ENCODE measurements at regions not wholly inside any gene's neighbourhood (a gene's known extent, or its start where the extent isn't known, plus 50 kb on each side); places are given as distances from the start of the nearest gene placed in this dataset.

DNA sequence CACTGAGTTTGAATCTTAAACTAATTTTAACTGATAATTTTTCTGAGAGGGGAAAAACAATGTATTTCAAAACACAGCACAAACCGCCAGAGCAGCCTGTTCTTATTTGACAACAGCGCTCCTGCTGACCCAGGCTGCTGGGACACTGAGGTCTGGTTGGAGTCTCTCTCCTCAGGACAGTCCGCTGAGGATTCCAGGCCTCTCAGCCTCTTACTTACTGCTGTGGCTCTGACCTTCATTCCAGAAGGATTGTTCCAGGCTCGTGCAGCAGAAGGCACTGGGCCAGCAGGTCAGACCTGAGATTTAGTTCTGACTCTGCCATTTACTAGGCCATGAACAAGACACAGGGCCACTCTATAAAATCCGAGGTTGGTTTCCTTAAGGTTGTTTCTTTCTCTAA, 393.6 kb downstream of the TDRD3 start:
- H2BK5ac ChIP-seq (ENCODE audit: low read depth, low read length), result no peak overlapping the region
- H3K4ac ChIP-seq (replicated peaks; ENCODE audit: insufficient read length, low read depth, low read length), result no peak overlapping the region
- H2BK20ac ChIP-seq (ENCODE audit: low read length), result no peak overlapping the region
- FAIRE-seq (no peak), DNase-seq (ENCODE audit: low read depth in 1 of 2, low spot score in 2 of 2) (no peak)
- peaks cover 0 to 3% (median 0%) of the 10 kb centered on the region in 4 experiments; a peak in 1 of 7 replicates for H3K4me1 ChIP-seq (replicated peaks in 1 of 4; ENCODE audit: control insufficient read depth in 3 of 4, insufficient read depth in 4 of 4, low read length in 3 of 4)
- H2BK15ac ChIP-seq (ENCODE audit: low read length), result no peak overlapping the region
- H2BK12ac ChIP-seq (ENCODE audit: low read depth, low read length), result no peak overlapping the region
- ChIA-PET CTCF (ENCODE audit: partially characterized antibody) (interaction anchor here (0.9 to 1.0 kb wide), 2 partner anchors 16 to 36 kb away, joined by 3 to 4 read pairs; no protein-coding TSS in a partner anchor), POLR2A (ENCODE audit: partially characterized antibody) (no interaction called here)
- H3K56ac ChIP-seq (replicated peaks; ENCODE audit: insufficient read length, low read depth, low read length), result no peak overlapping the region
- WGBS, 2 experiments (ENCODE audit: extremely low coverage in 1 of 2, insufficient coverage in 1 of 2, insufficient read length in 1 of 2, insufficient replicate concordance in 2 of 2, low coverage in 1 of 2, low lambda C conversion rate in 2 of 2, missing lambda C conversion rate in 1 of 2), result 89% methylated on average over 5 of the region's 5 CpGs; no CpG with 5 or more reads in 1 of the 2 experiments
- H3K36me3 ChIP-seq (ENCODE audit: control insufficient read depth in 2 of 4, insufficient read depth in 4 of 4, low read length in 3 of 4), result no peaks in the 10 kb centered on the region
- no peak overlapping the region for H2BK120ac ChIP-seq (replicated peaks; ENCODE audit: low read depth, low read length)
- H4K8ac ChIP-seq (ENCODE audit: extremely low read depth, insufficient read depth, low read length), result no peak overlapping the region
- no peak overlapping the region for H3K4me2 ChIP-seq (ENCODE audit: insufficient read depth in 1 of 2, low read depth in 2 of 2, low read length in 2 of 2)
- H3K23ac ChIP-seq (ENCODE audit: insufficient read length), result no peak overlapping the region
- H3K27me3 ChIP-seq (replicated peaks in 1 of 4; ENCODE audit: control insufficient read depth in 3 of 4, extremely low read depth in 1 of 4, insufficient read depth in 3 of 4, low read length in 3 of 4), result no peaks in the 10 kb centered on the region
- no peaks in the 10 kb centered on the region for H3K79me2 ChIP-seq (ENCODE audit: control insufficient read depth in 1 of 2, insufficient read depth in 2 of 2, low read length in 2 of 2)
- no peak overlapping the region for H3K4me3 ChIP-seq (ENCODE audit: extremely low read depth in 1 of 4, insufficient read depth in 2 of 4, low read depth in 3 of 4, low read length in 4 of 4)
- no peak overlapping the region for H3K9ac ChIP-seq (replicated peaks in 1 of 4; ENCODE audit: extremely low read depth in 1 of 4, low read depth in 3 of 4, low read length in 3 of 4)
- no peaks in the 10 kb centered on the region for H4K20me1 ChIP-seq (replicated peaks in 1 of 2; ENCODE audit: control insufficient read depth in 1 of 2, insufficient read depth in 2 of 2, low read length in 2 of 2)
- no peaks in the 10 kb centered on the region for H3K79me1 ChIP-seq (ENCODE audit: low read depth, low read length)
- no peak overlapping the region for H2AK5ac ChIP-seq (ENCODE audit: low read depth, low read length)
- H3K18ac ChIP-seq (ENCODE audit: extremely low read depth, low read length), result no peak overlapping the region
- no peak overlapping the region for H4K91ac ChIP-seq (replicated peaks; ENCODE audit: insufficient read length, low read length)
- no peaks in the 10 kb centered on the region for H3K9me3 ChIP-seq (ENCODE audit: insufficient read depth in 2 of 2, low read depth in 1 of 2, low read length in 1 of 2)
- H2AFZ ChIP-seq (ENCODE audit: low read length), result peak overlapping the region; percentile 72; the same call in 1 of the 2 replicates
- no peak overlapping the region for H3K27ac ChIP-seq (ENCODE audit: low read depth, low read length)
- no peak overlapping the region for H3K14ac ChIP-seq (ENCODE audit: insufficient read length)
- no peaks in the 10 kb centered on the region for H3K23me2 ChIP-seq (ENCODE audit: low read depth, low read length)
- TF ChIP-seq JUN (IDR thresholded peaks at IDR 0.05; ENCODE audit: low read depth, low read length), result no peak
- TF ChIP-seq RAD21 (IDR thresholded peaks at IDR 0.05 in 1 of 2, conservative IDR thresholded peaks at IDR 0.05 in 1 of 2; ENCODE audit: low read depth in 2 of 2, low read length in 2 of 2), result peak; percentile 8 to 12; a peak in 1 of 4 replicates
- H4K5ac ChIP-seq (ENCODE audit: insufficient read length, low read depth, low read length), result no peak overlapping the region
